LNCaP clone FGC (cell line): ENCODE measurements at regions not wholly inside any gene's neighbourhood (a gene's known extent, or its start where the extent isn't known, plus 50 kb on each side); places are given as distances from the start of the nearest gene placed in this dataset.

Source experiments
- DNase-seq: peaks from one replicate; pipeline ENCODE4 v3.0.0-alpha.2; 2011; ENCODE audit warnings: low read depth
- H3K4me3 ChIP-seq: 2 replicates; pipeline ENCODE4 v1.5.1; 2011; ENCODE audit warnings: mild to moderate bottlenecking, low read depth, low read length, control low read depth
- CTCF ChIP-seq: IDR thresholded peaks from 2 replicates; pipeline ENCODE4 v1.5.1; 2012; ENCODE audit warnings: mild to moderate bottlenecking; ENCODE audit not compliant: control insufficient read depth, insufficient read depth; ENCODE audit errors: extremely low read depth

GRCh38 chr20:12331236-12331635, 413.5 kb downstream of the BTBD3 start:
- no peak for DNase-seq
- no peak for TF ChIP-seq CTCF

GRCh38 chr20:12337601-12338000, 419.9 kb downstream of the BTBD3 start:
- no peak overlapping the region for H3K4me3 ChIP-seq
- no peak for DNase-seq
- TF ChIP-seq CTCF = no peak

More at GRCh38 chr20:12331236-12331635, 413.5 kb downstream of the BTBD3 start:
- H3K4me3 ChIP-seq = no peak overlapping the region

GRCh38 chr20:12345978-12346377, 428.3 kb downstream of the BTBD3 start:
- H3K4me3 ChIP-seq = no peak overlapping the region
- DNase-seq = no peak
- TF ChIP-seq CTCF = no peak

GRCh38 chr20:12353842-12354241, 436.1 kb downstream of the BTBD3 start:
- no peak overlapping the region for H3K4me3 ChIP-seq
- no peak for DNase-seq
- TF ChIP-seq CTCF = no peak

GRCh38 chr20:12354725-12355124, 437.0 kb downstream of the BTBD3 start:
- DNase-seq = no peak
- no peak for TF ChIP-seq CTCF
- no peak overlapping the region for H3K4me3 ChIP-seq

GRCh38 chr20:12355185-12355584, 437.5 kb downstream of the BTBD3 start:
- DNase-seq = no peak
- H3K4me3 ChIP-seq = no peak overlapping the region
- no peak for TF ChIP-seq CTCF

GRCh38 chr20:12358006-12358654, 440.4 kb downstream of the BTBD3 start:
- DNase-seq = no peak
- no peak overlapping the region for H3K4me3 ChIP-seq
- peak; percentile 52 for TF ChIP-seq CTCF
